22Rv1 (cell line): ENCODE measurements at regions not wholly inside any gene's neighbourhood (a gene's known extent, or its start where the extent isn't known, plus 50 kb on each side); places are given as distances from the start of the nearest gene placed in this dataset.

Source experiments
- H3K27ac ChIP-seq: fragments of 450-650 bp; 2 replicates; pipeline ENCODE4 v1.5.1; 2017
- CTCF ChIP-seq: fragments of 450-650 bp; IDR thresholded peaks from 2 replicates; pipeline ENCODE4 v1.5.1; 2017; ENCODE audit warnings: mild to moderate bottlenecking
- ZFX ChIP-seq: fragments of 450-650 bp; IDR thresholded peaks from 2 replicates; pipeline ENCODE4 v1.6.1; 2017; ENCODE audit warnings: antibody characterized with exemption, borderline replicate concordance

DNA sequence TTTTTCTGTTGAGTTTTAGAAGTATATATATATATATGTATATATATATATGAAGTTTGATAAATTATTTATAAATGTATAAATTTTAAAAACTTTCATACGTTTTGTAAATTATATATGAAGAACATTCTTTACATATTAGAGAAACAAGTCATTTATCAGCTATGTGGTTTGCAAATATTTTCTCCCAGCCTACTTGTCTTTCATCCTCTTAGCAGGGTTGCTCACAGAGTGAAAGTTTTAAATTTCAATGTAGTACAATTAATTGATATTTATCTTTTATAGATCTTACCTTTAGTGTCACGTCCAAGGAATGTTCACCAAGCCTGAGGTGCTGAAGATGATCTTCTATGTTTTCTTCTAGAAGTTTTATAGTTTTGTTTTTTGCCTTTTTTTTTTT lies 78.3 kb upstream of the HS6ST1 start:
- TF ChIP-seq ZFX = no peak
- TF ChIP-seq CTCF = no peak

GRCh38 chr2:128399256-128399655 lies 80.6 kb upstream of the HS6ST1 start:
- TF ChIP-seq ZFX (no peak), CTCF (no peak)
- H3K27ac ChIP-seq = no peak overlapping the region

More for the DNA sequence above, 78.3 kb upstream of the HS6ST1 start:
- no peak overlapping the region for H3K27ac ChIP-seq

GRCh38 chr2:128399690-128400291 lies 81.1 kb upstream of the HS6ST1 start:
- TF ChIP-seq CTCF (no peak), ZFX (no peak)

GRCh38 chr2:128401680-128402079 lies 83.0 kb upstream of the HS6ST1 start:
- H3K27ac ChIP-seq = no peak overlapping the region
- TF ChIP-seq ZFX = no peak
- TF ChIP-seq CTCF = no peak

More at GRCh38 chr2:128399690-128400291, 81.1 kb upstream of the HS6ST1 start:
- no peak overlapping the region for H3K27ac ChIP-seq

GRCh38 chr2:128402911-128403670 lies 84.4 kb upstream of the HS6ST1 start:
- TF ChIP-seq CTCF = no peak
- no peak for TF ChIP-seq ZFX
- H3K27ac ChIP-seq = no peak overlapping the region

GRCh38 chr2:128403814-128404708 lies 85.4 kb upstream of the HS6ST1 start:
- TF ChIP-seq CTCF (no peak), ZFX (no peak)

More at GRCh38 chr2:128403814-128404708, 85.4 kb upstream of the HS6ST1 start:
- H3K27ac ChIP-seq = no peak overlapping the region
